ENCODE measurements at regions not wholly inside any gene's neighbourhood (a gene's known extent, or its start where the extent isn't known, plus 50 kb on each side); places are given as distances from the start of the nearest gene placed in this dataset.
"Not testable (repeated sequence)": the region's sequence is repeated elsewhere in the genome, so short reads cannot be mapped to it uniquely, and the experiment has no call there.

GRCh38 chr6:166707045-166707444, 80.0 kb upstream of the RPS6KA2 start:
- DNase-seq: no peak
- intact Hi-C loops (cut with DNase I): no loop called here

GRCh38 chr6:166705069-166705468, 78.0 kb upstream of the RPS6KA2 start:
- Histone ChIP-seq H3K27me3 (no peaks in the 10 kb centered on the region), H3K4me1 (ENCODE audit: insufficient read depth) (no peaks in the 10 kb centered on the region), H3K4me3 (no peak overlapping the region), H3K36me3 (no peaks in the 10 kb centered on the region), H3K27ac (no peak overlapping the region), H3K9me3 (no peaks in the 10 kb centered on the region)
- no peak for DNase-seq
- TF ChIP-seq CTCF (IDR thresholded peaks at IDR 0.05): no peak
- TF ChIP-seq POLR2A (IDR thresholded peaks at IDR 0.05): no peak
- no peak for TF ChIP-seq EP300 (IDR thresholded peaks at IDR 0.05)
- intact Hi-C loops (cut with DNase I): no loop called here
- WGBS, 3 donors: 64 to 84% (median 73%) methylated on average over 7 of the region's 7 CpGs

More at GRCh38 chr6:166707045-166707444, 80.0 kb upstream of the RPS6KA2 start:
- Histone ChIP-seq H3K4me3 (no peak overlapping the region), H3K9me3 (no peaks in the 10 kb centered on the region), H3K27ac (no peak overlapping the region), H3K4me1 (ENCODE audit: insufficient read depth) (peaks cover under 1% of the 10 kb centered on the region), H3K36me3 (no peaks in the 10 kb centered on the region), H3K27me3 (no peaks in the 10 kb centered on the region)
- WGBS, 3 donors: 15 to 43% (median 17%) methylated on average over 10 of the region's 10 CpGs
- no peak for TF ChIP-seq CTCF (IDR thresholded peaks at IDR 0.05)
- no peak for TF ChIP-seq POLR2A (IDR thresholded peaks at IDR 0.05)
- TF ChIP-seq EP300 (IDR thresholded peaks at IDR 0.05): no peak

DNA sequence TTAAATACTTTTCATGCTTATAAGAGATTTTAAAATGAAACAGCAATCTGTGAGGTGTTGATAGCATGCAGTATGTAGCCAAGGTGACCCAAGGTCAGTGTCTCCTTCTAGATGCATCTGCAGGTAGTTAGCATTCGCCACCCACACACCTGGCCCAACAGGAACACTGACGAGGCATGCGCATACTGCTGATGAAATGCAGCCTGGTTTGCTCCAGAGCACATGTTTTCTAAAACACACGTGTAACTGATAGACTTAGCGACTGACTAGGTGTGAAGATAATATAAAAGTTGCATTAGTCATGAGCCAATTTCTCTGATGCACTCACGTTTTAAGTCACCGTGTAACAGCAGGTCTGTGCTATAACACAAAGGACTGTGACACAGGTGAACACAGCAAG, 77.1 kb upstream of the RPS6KA2 start:
- Histone ChIP-seq H3K27ac (no peak overlapping the region), H3K4me3 (no peak overlapping the region), H3K9me3 (no peaks in the 10 kb centered on the region), H3K4me1 (ENCODE audit: insufficient read depth) (no peaks in the 10 kb centered on the region), H3K27me3 (no peaks in the 10 kb centered on the region), H3K36me3 (no peaks in the 10 kb centered on the region)
- intact Hi-C loops (cut with DNase I): no loop called here
- 79 to 86% (median 82%) methylated on average over 7 of the region's 7 CpGs for WGBS, 3 donors
- DNase-seq: no peak
- TF ChIP-seq EP300 (IDR thresholded peaks at IDR 0.05) (no peak), CTCF (IDR thresholded peaks at IDR 0.05) (no peak), POLR2A (IDR thresholded peaks at IDR 0.05) (no peak)

DNA sequence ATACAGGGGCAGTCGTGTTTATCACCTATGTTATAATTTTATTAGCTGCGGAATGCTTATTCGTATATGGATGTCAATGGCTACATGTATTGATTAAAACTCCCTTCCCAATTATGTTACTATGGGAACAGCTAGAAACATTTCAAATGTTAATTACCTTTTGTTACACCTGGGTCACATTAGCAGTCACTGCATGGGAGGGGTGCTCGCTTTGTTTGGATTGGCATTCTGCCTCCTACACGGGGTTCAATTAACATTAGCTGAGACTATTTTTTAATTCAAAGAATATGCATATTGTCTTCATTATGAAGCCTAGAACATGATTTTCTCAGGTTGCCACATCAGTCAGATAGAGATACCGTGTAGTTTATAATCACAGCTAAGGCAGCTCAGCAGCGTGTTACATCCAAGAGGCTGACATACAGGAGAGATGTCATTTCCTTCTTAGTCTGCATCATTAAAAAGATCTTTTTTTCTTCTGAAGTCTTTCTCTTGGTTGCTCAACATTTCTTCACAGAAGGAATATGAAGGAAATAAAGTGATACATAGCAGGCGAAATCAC, 76.2 kb upstream of the RPS6KA2 start:
- H3K27ac ChIP-seq: no peak overlapping the region
- no peaks in the 10 kb centered on the region for H3K27me3 ChIP-seq
- no peak for TF ChIP-seq EP300 (IDR thresholded peaks at IDR 0.05)
- no peak for TF ChIP-seq CTCF (IDR thresholded peaks at IDR 0.05)
- TF ChIP-seq POLR2A (IDR thresholded peaks at IDR 0.05): no peak
- intact Hi-C loops (cut with DNase I): no loop called here
- no peaks in the 10 kb centered on the region for H3K36me3 ChIP-seq
- DNase-seq: no peak
- no peaks in the 10 kb centered on the region for H3K4me1 ChIP-seq (ENCODE audit: insufficient read depth)
- H3K4me3 ChIP-seq: no peak overlapping the region
- 53 to 64% (median 57%) methylated on average over 8 of the region's 8 CpGs for WGBS, 3 donors
- no peaks in the 10 kb centered on the region for H3K9me3 ChIP-seq

DNA sequence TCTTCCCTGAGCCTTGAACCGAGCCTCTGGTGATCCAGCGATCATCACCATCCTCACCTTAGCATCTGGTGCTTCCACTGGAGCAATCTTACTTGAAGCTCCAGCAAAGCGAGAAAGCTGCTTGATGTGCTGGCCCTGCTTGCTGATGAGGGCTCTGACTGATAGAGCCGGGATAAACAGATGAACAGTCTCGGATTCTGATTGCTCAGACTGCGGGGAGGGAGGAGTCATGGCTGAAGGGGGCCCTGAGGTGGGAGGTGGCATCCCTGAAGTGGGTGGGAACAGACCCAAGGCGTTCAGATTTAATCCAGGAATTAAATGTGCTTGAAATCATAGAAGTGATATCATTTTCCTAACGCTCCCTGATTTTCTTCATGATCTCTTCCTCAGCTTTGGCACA, 74.4 kb upstream of the RPS6KA2 start:
- H3K4me3 ChIP-seq; H3K27me3 ChIP-seq; H3K36me3 ChIP-seq; H3K4me1 ChIP-seq (ENCODE audit: insufficient read depth); H3K27ac ChIP-seq; intact Hi-C loops (cut with DNase I); DNase-seq; H3K9me3 ChIP-seq: not testable (repeated sequence)
- WGBS, 3 donors: 79 to 81% (median 79%) methylated on average over 8 of the region's 8 CpGs

- H3K27ac ChIP-seq; H3K4me1 ChIP-seq (ENCODE audit: insufficient read depth); H3K9me3 ChIP-seq; H3K27me3 ChIP-seq; intact Hi-C loops (cut with DNase I); H3K4me3 ChIP-seq; DNase-seq; H3K36me3 ChIP-seq: not testable (repeated sequence)
- WGBS, 3 donors: 66 to 81% (median 70%) methylated on average over 3 of the region's 3 CpGs
Measured at GRCh38 chr6:166700871-166701270, 73.8 kb upstream of the RPS6KA2 start.
